ENCODE measurements at regions not wholly inside any gene's neighbourhood (a gene's known extent, or its start where the extent isn't known, plus 50 kb on each side); places are given as distances from the start of the nearest gene placed in this dataset.

- no peak overlapping the region for H3K4me2 ChIP-seq (ENCODE audit: insufficient read depth, low read length)
- TF ChIP-seq RBM39 (optimal IDR thresholded peaks at IDR 0.05; ENCODE audit: low read depth, low read length), result no peak
- no peak for TF ChIP-seq TAF7 (tag; IDR thresholded peaks at IDR 0.05)
- no peak for TF ChIP-seq PURB (CRISPR knock-in tag; IDR thresholded peaks at IDR 0.05; ENCODE audit: low read depth)
- TF ChIP-seq KDM2B (CRISPR knock-in tag; IDR thresholded peaks at IDR 0.05), result no peak
- TF ChIP-seq SP2 (IDR thresholded peaks at IDR 0.05; ENCODE audit: extremely low read depth, low read depth, low read length, poor library complexity, severe bottlenecking), result no peak
- no peak for TF ChIP-seq SMARCE1 (IDR thresholded peaks at IDR 0.05)
- no peak for TF ChIP-seq ZNF740 (CRISPR knock-in tag; IDR thresholded peaks at IDR 0.05)
- TF ChIP-seq ZNF740 (tag; IDR thresholded peaks at IDR 0.05), result no peak
- no peak for TF ChIP-seq TBP (optimal IDR thresholded peaks at IDR 0.05; ENCODE audit: low read depth, low read length)
- TF ChIP-seq THRAP3 (IDR thresholded peaks at IDR 0.05; ENCODE audit: borderline replicate concordance), result no peak
- no peak overlapping the region; the same call in 2 of the 3 replicates for H3K27ac ChIP-seq (ENCODE audit: extremely low read depth, low read depth, low read length)
- H3K27me3 ChIP-seq (ENCODE audit: control insufficient read depth in 2 of 2, insufficient read depth in 2 of 2, low read length in 2 of 2), result no peaks in the 10 kb centered on the region
- WGBS (ENCODE audit: insufficient coverage, low coverage, missing lambda C conversion rate), result 35% methylated on average over 2 of the region's 2 CpGs
- DNase-seq (ENCODE audit: extremely low read depth in 1 of 4, low spot score in 3 of 4) (no peak), FAIRE-seq (no peak), ATAC-seq (no peak)
- no TSS peak for BruUV-seq (replicated peaks)
- H2AFZ ChIP-seq (ENCODE audit: low read depth, low read length), result peak overlapping the region; percentile 43; the same call in 1 of the 2 replicates
- CTCF ChIA-PET (ENCODE audit: low intra/inter-chr PET ratio), result no interaction called here
- POLR2A ChIA-PET, result interaction anchor here (0.7 to 1.3 kb wide), 3 partner anchors 11 to 28 kb away, joined by 3 read pairs; no protein-coding TSS in a partner anchor
- peaks cover 0 to 3% of the 10 kb centered on the region in 2 experiments; a peak in 2 of 5 replicates for H3K4me1 ChIP-seq (replicated peaks in 1 of 2; ENCODE audit: control insufficient read depth in 2 of 2, insufficient read depth in 2 of 2, low read length in 2 of 2)
- H3K4me3 ChIP-seq, result no peak overlapping the region
- H3K9me3 ChIP-seq (replicated peaks; ENCODE audit: control insufficient read depth, insufficient read depth, low read depth, low read length), result no peaks in the 10 kb centered on the region
- no peaks in the 10 kb centered on the region for H3K79me2 ChIP-seq (ENCODE audit: control insufficient read depth, insufficient read depth, low read length)
- no peaks in the 10 kb centered on the region for H3K36me3 ChIP-seq (ENCODE audit: control insufficient read depth, insufficient read depth, low read length)
- H4K20me1 ChIP-seq (replicated peaks; ENCODE audit: control insufficient read depth, insufficient read depth, low read length), result no peaks in the 10 kb centered on the region
- in situ Hi-C loops (cut with MboI) (no loop called here), intact Hi-C loops (cut with micrococcal nuclease) (no loop called here)
- H3K9me1 ChIP-seq (ENCODE audit: control insufficient read depth, insufficient read depth, low read length), result no peaks in the 10 kb centered on the region
- no peak overlapping the region for H3K9ac ChIP-seq (ENCODE audit: insufficient read depth in 1 of 2, low read depth in 2 of 2, low read length in 2 of 2)
These were observed 52.9 kb upstream of the TAF8 start for GRCh38 chr6:41997456-41997855.

All from K562 (cell line).